H1 (cell line): ENCODE measurements at regions not wholly inside any gene's neighbourhood (a gene's known extent, or its start where the extent isn't known, plus 50 kb on each side); places are given as distances from the start of the nearest gene placed in this dataset.

Experiments
- EGR1 ChIP-seq: IDR thresholded peaks from 2 replicates; pipeline ENCODE4 v1.6.1; 2011; ENCODE audit warnings: low read depth, low read length, borderline replicate concordance
- POLR2A ChIP-seq, 2 experiments: IDR thresholded peaks; 1 replicate in 1 of 2; 2 replicates in 1 of 2; pipeline ENCODE4 v1.6.1; 2011; ENCODE audit warnings: low read depth in 2 of 2, low read length in 2 of 2, mild to moderate bottlenecking in 2 of 2; ENCODE audit errors: control extremely low read depth in 1 of 2

DNA sequence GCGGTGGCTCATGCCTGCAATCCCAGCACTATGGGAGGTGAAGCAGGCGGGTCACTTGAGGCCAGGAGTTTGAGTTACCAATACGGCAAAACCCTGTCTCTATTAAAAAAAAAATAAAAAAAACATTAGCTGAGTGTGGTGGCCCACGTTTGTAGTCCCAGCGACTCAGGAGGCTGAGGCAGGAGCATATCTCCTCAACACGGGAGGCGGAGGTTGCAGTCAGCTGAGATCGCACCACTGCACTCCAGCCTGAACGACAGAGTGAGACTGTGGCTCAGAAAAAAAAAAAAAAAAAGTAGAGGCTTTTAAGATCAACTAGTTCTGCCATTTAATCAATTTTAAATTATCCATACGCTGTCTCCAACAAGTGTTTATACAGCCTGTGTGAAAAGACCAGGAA is 1130.3 kb downstream of the PCDH9 start:
- TF ChIP-seq POLR2A (IDR thresholded peaks at IDR 0.05; ENCODE audit: control extremely low read depth in 1 of 2, low read depth in 2 of 2, low read length in 2 of 2) = no peak
- TF ChIP-seq EGR1 = no peak
